Psoas muscle (tissue), 7 donors: ENCODE measurements at regions not wholly inside any gene's neighbourhood (a gene's known extent, or its start where the extent isn't known, plus 50 kb on each side); places are given as distances from the start of the nearest gene placed in this dataset.
A peak's percentile ranks its signal among the peaks of the same experiment; 100 is the strongest.
"Not testable (repeated sequence)": the region's sequence is repeated elsewhere in the genome, so short reads cannot be mapped to it uniquely, and the experiment has no call there.

ENCODE experiments used
- ATAC-seq, 4 donors: fragments of 200-7000 bp; cut with Tn5 transposase; one replicate each; pipeline ENCODE4 v1.9.1; 2020; ENCODE audit warnings: moderate library complexity in 3 of 4, mild to moderate bottlenecking in 2 of 4
- DNase-seq, 2 donors: peaks; one replicate each; pipeline ENCODE4 v3.0.0-alpha.2; 2020
- H3K27ac ChIP-seq: fragments of 200-600 bp; one replicate; pipeline ENCODE4 v1.8.0; 2022
- H3K27me3 ChIP-seq, 3 donors: fragments of 200-600 bp in 1 of 3; one replicate each; pipeline versions ENCODE4 v1.6.1 to v1.8.0; 2013 to 2022; ENCODE audit warnings: low read length in 2 of 3, mild to moderate bottlenecking in 2 of 3, moderate library complexity in 1 of 3; ENCODE audit not compliant: insufficient read depth in 3 of 3
- H3K36me3 ChIP-seq, 2 donors: fragments of 200-600 bp in 1 of 2; one replicate each; pipeline versions ENCODE4 v1.6.1 to v1.8.0; 2013 to 2022; ENCODE audit warnings: low read depth in 1 of 2, mild to moderate bottlenecking in 1 of 2, moderate library complexity in 1 of 2; ENCODE audit not compliant: insufficient read depth in 1 of 2
- H3K4me1 ChIP-seq: fragments of 200-600 bp; one replicate; pipeline ENCODE4 v1.8.0; 2022
- H3K4me3 ChIP-seq: fragments of 200-600 bp; one replicate; pipeline ENCODE4 v1.8.0; 2022; ENCODE audit warnings: mild to moderate bottlenecking
- H3K9me3 ChIP-seq: fragments of 200-600 bp; one replicate; pipeline ENCODE4 v1.8.0; 2022
- CTCF ChIP-seq: fragments of 200-600 bp; IDR thresholded peaks from one replicate; pipeline ENCODE4 v1.8.0; 2022; ENCODE audit warnings: antibody characterized with exemption
- WGBS, 3 donors: extraction: QIAGEN DNeasy Blood & Tissue Kit; methylation state at CpG; one replicate each; pipeline versions ENCODE4 v1.1.6 to v1.1.7; 2013; 5-methylcytosine and 5-hydroxymethylcytosine counted together
- intact Hi-C, 2 donors: fragments of 100-400 bp; cut with DNase I; formaldehyde crosslinking; loops; one replicate each; pipeline versions ENCODE4 v1.11.0 to v1.14.2; 2022
- donor health status: healthy with polysubstance abuse.
- donor health status: DM: no; HTN: no; CAD: no; lungs with moderate emphysema.
- donor health status: Bipolar disorder and iron deficiency.
- donor health status: healthy.
- donor health status: DM: yes; HTN: yes; CAD: no.
- donor health status: DM: no; HTN: no; CAD: no.
- donor health status: DM: yes; HTN: yes; CAD: no.

- H3K27ac ChIP-seq, result no peak overlapping the region
- no peaks in the 10 kb centered on the region for H3K4me1 ChIP-seq
- H3K4me3 ChIP-seq, result no peak overlapping the region
- no peak for ATAC-seq
- no peaks in the 10 kb centered on the region for H3K9me3 ChIP-seq
- intact Hi-C loops, result no loop called here
- no peak for TF ChIP-seq CTCF
- no peak for DNase-seq
- 88 to 91% (median 88%) methylated on average over 5 of the region's 5 CpGs for WGBS, 3 donors
- peaks cover 3 to 64% of the 10 kb centered on the region in 2 donors for H3K36me3 ChIP-seq
- no peaks in the 10 kb centered on the region for H3K27me3 ChIP-seq
Observed at GRCh38 chr6:144515761-144516160, 230.6 kb downstream of the UTRN start.

DNA sequence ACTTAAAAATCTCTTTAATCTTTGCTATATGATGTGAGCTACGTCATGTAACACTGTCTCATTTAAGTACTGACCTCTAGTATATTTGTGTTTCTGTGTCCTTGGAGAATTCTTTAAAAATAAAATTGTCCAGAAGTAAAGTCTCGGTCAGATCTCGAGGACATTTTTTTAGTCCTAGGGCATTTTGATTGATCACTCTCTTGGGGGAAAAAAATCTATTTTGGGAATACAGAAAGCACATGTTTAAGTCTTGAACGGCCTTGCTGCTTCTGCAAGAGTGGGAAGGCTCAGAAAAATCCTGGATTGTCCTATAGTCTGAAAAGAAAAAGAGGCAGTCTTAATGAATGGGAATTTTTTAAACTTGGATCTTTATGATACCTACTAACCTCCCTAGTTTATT, 234.3 kb downstream of the UTRN start:
- ATAC-seq (no peak), DNase-seq (no peak)
- Histone ChIP-seq H3K9me3 (no peaks in the 10 kb centered on the region), H3K4me1 (no peaks in the 10 kb centered on the region), H3K4me3 (no peak overlapping the region), H3K36me3 (peaks cover 3 to 76% of the 10 kb centered on the region in 2 donors), H3K27me3 (no peaks in the 10 kb centered on the region), H3K27ac (no peak overlapping the region)
- 48 to 58% (median 57%) methylated on average over 4 of the region's 4 CpGs for WGBS, 3 donors
- TF ChIP-seq CTCF, result no peak
- intact Hi-C loops, result no loop called here

- Histone ChIP-seq H3K27me3 (no peaks in the 10 kb centered on the region), H3K4me3 (no peak overlapping the region), H3K9me3 (no peaks in the 10 kb centered on the region), H3K4me1 (peaks cover 3% of the 10 kb centered on the region), H3K36me3 (peaks cover 0 to 52% of the 10 kb centered on the region in 2 donors), H3K27ac (no peak overlapping the region)
- TF ChIP-seq CTCF, result no peak
- 82 to 86% (median 85%) methylated on average over 9 of the region's 9 CpGs for WGBS, 3 donors
- ATAC-seq (peak in 1 of 4 donors; percentile 56), DNase-seq (no peak)
- intact Hi-C loops, result no loop called here
Observed at GRCh38 chr6:144528743-144529425, 243.7 kb downstream of the UTRN start.

GRCh38 chr6:144530118-144530517, 245.0 kb downstream of the UTRN start:
- intact Hi-C loops, result no loop called here

DNA sequence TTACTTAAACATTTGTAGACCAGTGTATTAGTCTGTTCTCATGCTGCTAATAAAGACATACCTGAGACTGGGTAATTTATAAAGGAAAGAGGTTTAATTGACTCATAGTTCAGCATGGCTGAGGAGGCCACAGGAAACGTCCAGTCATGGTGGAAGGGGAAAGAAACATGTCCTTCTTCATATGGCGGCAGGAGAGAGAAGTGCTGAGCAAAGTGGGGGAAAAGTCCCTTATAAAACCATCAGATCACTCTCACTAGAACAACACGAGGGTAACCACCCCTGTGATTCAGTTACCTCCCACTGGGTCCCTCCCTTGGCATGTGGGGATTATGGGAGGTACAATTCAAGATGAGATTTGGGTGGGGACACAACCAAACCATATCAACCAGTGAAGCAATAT, 247.1 kb downstream of the UTRN start:
- 86 to 91% (median 88%) methylated on average over 3 of the region's 3 CpGs for WGBS, 3 donors
- intact Hi-C loops, result not testable (repeated sequence)

More at GRCh38 chr6:144530118-144530517, 245.0 kb downstream of the UTRN start:
- H3K27ac ChIP-seq, result no peak overlapping the region
- peaks cover 0 to 41% of the 10 kb centered on the region in 2 donors for H3K36me3 ChIP-seq
- no peaks in the 10 kb centered on the region for H3K27me3 ChIP-seq
- no peak for DNase-seq
- H3K4me1 ChIP-seq, result peaks cover 11% of the 10 kb centered on the region
- H3K4me3 ChIP-seq, result no peak overlapping the region
- H3K9me3 ChIP-seq, result no peaks in the 10 kb centered on the region
- 80 to 87% (median 84%) methylated on average over 2 of the region's 2 CpGs for WGBS, 3 donors
- ATAC-seq, result peak in 1 of 4 donors; percentile 34
- no peak for TF ChIP-seq CTCF

More for the DNA sequence above, 247.1 kb downstream of the UTRN start:
- not testable (repeated sequence) for H3K27me3 ChIP-seq, ATAC-seq, DNase-seq, H3K9me3 ChIP-seq, H3K4me3 ChIP-seq, H3K27ac ChIP-seq
- H3K36me3 ChIP-seq, result peaks cover 0 to 28% of the 10 kb centered on the region in 2 donors
- peaks cover 18% of the 10 kb centered on the region for H3K4me1 ChIP-seq
